Gastrocnemius medialis (tissue), 4 donors: ENCODE measurements at regions not wholly inside any gene's neighbourhood (a gene's known extent, or its start where the extent isn't known, plus 50 kb on each side); places are given as distances from the start of the nearest gene placed in this dataset.

Experiments used
- ATAC-seq, 2 donors: fragments of 150-250 bp; one replicate each; pipeline ENCODE4 v1.9.1; 2016
- DNase-seq, 2 donors: peaks; one replicate each; pipeline ENCODE4 v3.0.0-alpha.2; 2019
- H3K27ac ChIP-seq, 4 donors: fragments of 200-600 bp; sonication (generic); 1 replicate in 1 of 4; 2 replicates in 3 of 4; pipeline ENCODE4 v1.5.1; 2016 to 2018; ENCODE audit warnings: mild to moderate bottlenecking in 2 of 4, moderate library complexity in 1 of 4
- H3K27me3 ChIP-seq, 3 donors: fragments of 200-600 bp; sonication (generic) in 2 of 3; 1 replicate in 1 of 3; 2 replicates in 2 of 3; pipeline versions ENCODE4 v1.5.1 to v1.6.0; 2016 to 2019; ENCODE audit warnings: mild to moderate bottlenecking in 1 of 3, moderate library complexity in 1 of 3
- H3K36me3 ChIP-seq, 2 donors: fragments of 200-600 bp; sonication (generic) in 1 of 2; one replicate each; pipeline ENCODE4 v1.5.1; 2017 to 2018
- H3K4me1 ChIP-seq, 2 donors: fragments of 200-600 bp; sonication (generic) in 1 of 2; one replicate each; pipeline ENCODE4 v1.5.1; 2016 to 2017; ENCODE audit warnings: mild to moderate bottlenecking in 2 of 2
- H3K4me3 ChIP-seq, 4 donors: fragments of 200-600 bp; sonication (generic) in 3 of 4; 1 replicate in 1 of 4; 2 replicates in 3 of 4; pipeline ENCODE4 v1.5.1; 2016 to 2019; ENCODE audit warnings: mild to moderate bottlenecking in 2 of 4
- H3K9me3 ChIP-seq, 3 donors: fragments of 200-600 bp; sonication (generic) in 2 of 3; 1 replicate in 1 of 3; 2 replicates in 2 of 3; pipeline ENCODE4 v1.5.1; 2016 to 2019
- CTCF ChIP-seq, 5 experiments: fragments of 450-650 bp in 3 of 5; fragments of 200-600 bp in 2 of 5; sonication (generic) in 2 of 5; IDR thresholded peaks in 4 of 5; conservative IDR thresholded peaks in 1 of 5; 1 replicate in 4 of 5; 2 replicates in 1 of 5; pipeline ENCODE4 v1.5.1; 2016 to 2019; ENCODE audit warnings: antibody characterized with exemption in 5 of 5, mild to moderate bottlenecking in 3 of 5, moderate library complexity in 3 of 5
- POLR2A ChIP-seq, 2 donors: fragments of 450-650 bp; IDR thresholded peaks; one replicate each; pipeline ENCODE4 v1.6.1; 2017; ENCODE audit warnings: antibody characterized with exemption in 2 of 2, mild to moderate bottlenecking in 2 of 2, moderate library complexity in 2 of 2
- in situ Hi-C, 4 donors: fragments of 200-750 bp; cut with MboI; loops; one replicate each; pipeline versions ENCODE4 v1.15.0 to v1.8.0; 2017; ENCODE audit warnings: low sequenced_read_pairs in 4 of 4
- intact Hi-C: fragments of 100-400 bp; cut with DNase I; formaldehyde crosslinking; loops from one replicate; pipeline ENCODE4 v1.15.1; 2023; ENCODE audit warnings: low total_unique reads

DNA sequence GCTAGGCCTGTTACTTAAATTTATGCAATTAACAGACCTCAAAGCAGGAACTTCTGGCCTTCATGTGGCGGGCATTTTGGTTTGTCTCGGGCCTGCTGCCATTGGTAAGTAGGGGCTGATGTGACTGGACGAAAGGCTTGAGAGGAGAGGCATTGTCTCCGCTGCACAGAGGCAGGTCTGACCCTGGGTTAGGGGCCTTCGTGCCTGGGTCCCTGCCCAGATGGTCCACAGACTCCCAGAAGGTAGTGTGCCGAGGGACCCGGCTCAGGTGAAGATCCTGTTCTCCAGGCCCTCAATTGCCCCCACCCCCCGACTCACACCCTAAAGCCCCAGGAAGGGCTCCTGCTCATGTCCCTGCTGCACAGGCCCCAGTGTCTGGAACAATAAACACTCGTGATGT is 764.9 kb downstream of the TMEM182 start:
- intact Hi-C loops = no loop called here
- Histone ChIP-seq H3K27me3 (no peaks in the 10 kb centered on the region), H3K27ac (no peak overlapping the region), H3K4me1 (no peaks in the 10 kb centered on the region), H3K36me3 (no peaks in the 10 kb centered on the region), H3K9me3 (no peaks in the 10 kb centered on the region), H3K4me3 (no peak overlapping the region)
- no peak for TF ChIP-seq POLR2A (IDR thresholded peaks at IDR 0.05)
- no peak for TF ChIP-seq CTCF (IDR thresholded peaks at IDR 0.05 in 4 of 5, conservative IDR thresholded peaks at IDR 0.05 in 1 of 5)
- in situ Hi-C loops = no loop called here
- ATAC-seq (no peak), DNase-seq (no peak)

- no peaks in the 10 kb centered on the region for H3K36me3 ChIP-seq
- in situ Hi-C loops (no loop called here), intact Hi-C loops (no loop called here)
- ATAC-seq = no peak
- TF ChIP-seq POLR2A (IDR thresholded peaks at IDR 0.05) (no peak), CTCF (IDR thresholded peaks at IDR 0.05 in 4 of 5, conservative IDR thresholded peaks at IDR 0.05 in 1 of 5) (no peak)
- H3K9me3 ChIP-seq = no peaks in the 10 kb centered on the region
- H3K27ac ChIP-seq = no peak overlapping the region
- no peak for DNase-seq
- H3K27me3 ChIP-seq = no peaks in the 10 kb centered on the region
- no peak overlapping the region for H3K4me3 ChIP-seq
- H3K4me1 ChIP-seq = no peaks in the 10 kb centered on the region
These were observed 765.4 kb downstream of the TMEM182 start for GRCh38 chr2:103527278-103527677.

DNA sequence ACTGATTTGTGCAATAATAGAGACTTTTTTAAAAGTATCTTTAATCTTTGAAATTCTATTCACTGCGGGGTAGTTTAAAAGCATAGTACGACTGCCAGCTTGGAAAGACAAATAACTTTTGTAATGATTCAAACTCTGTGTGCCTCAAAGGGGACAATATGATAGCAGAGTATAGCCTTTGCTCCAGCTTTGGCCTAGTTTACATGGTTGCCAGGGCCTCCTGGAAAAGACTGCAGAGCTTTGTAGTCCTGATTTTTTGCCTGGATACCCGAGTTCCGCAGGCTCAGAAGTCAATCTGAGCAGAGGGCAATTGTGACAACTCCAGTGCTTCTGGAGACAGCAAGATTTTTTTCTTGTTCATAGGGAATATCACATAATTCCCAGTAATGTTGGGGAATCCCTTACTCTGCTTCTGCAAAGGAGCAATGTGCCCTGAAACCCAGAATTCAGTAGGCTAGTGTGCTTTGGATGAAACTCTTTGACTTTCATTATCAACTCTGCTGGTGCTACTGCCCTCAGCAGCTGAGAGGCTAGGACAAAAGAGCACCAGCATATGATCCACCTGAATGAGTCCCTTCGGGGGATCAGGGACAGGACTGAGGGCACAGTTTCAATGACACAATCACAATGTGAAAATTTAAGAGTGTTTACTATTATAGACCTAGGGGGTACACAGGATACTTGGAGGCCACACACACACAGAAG is 768.1 kb downstream of the TMEM182 start:
- in situ Hi-C loops (no loop called here), intact Hi-C loops (no loop called here)
- H3K4me3 ChIP-seq = no peak overlapping the region
- H3K27me3 ChIP-seq = no peaks in the 10 kb centered on the region
- ATAC-seq (no peak), DNase-seq (no peak)
- TF ChIP-seq POLR2A (IDR thresholded peaks at IDR 0.05) = no peak
- TF ChIP-seq CTCF (IDR thresholded peaks at IDR 0.05 in 4 of 5, conservative IDR thresholded peaks at IDR 0.05 in 1 of 5) = no peak
- H3K4me1 ChIP-seq = no peaks in the 10 kb centered on the region
- H3K36me3 ChIP-seq = no peaks in the 10 kb centered on the region
- H3K27ac ChIP-seq = no peak overlapping the region
- no peaks in the 10 kb centered on the region for H3K9me3 ChIP-seq

DNA sequence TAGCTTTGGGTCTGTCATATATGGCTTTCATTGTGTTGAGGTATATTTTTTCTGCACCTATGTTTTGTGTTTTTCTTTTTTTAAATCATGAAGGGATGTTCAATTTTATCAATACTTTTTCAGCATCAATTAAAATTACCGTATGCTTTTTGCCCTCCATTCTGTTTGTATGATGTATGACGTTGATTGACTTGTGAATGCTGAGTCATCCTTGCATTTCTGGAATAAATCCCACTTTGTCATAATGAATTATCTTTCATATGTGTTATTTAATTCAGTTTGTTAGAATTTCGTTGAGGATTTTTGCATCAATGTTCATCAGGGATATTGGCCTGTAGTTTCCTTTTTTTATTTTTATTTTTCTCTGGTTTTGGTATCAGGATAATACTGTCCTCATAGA is 790.9 kb downstream of the TMEM182 start:
- H3K27ac ChIP-seq = no peak overlapping the region
- TF ChIP-seq POLR2A (IDR thresholded peaks at IDR 0.05) = no peak
- no peak for TF ChIP-seq CTCF (IDR thresholded peaks at IDR 0.05 in 4 of 5, conservative IDR thresholded peaks at IDR 0.05 in 1 of 5)
- H3K4me1 ChIP-seq = no peaks in the 10 kb centered on the region
- H3K36me3 ChIP-seq = no peaks in the 10 kb centered on the region
- H3K9me3 ChIP-seq = no peaks in the 10 kb centered on the region
- ATAC-seq = no peak
- no peak for DNase-seq
- H3K4me3 ChIP-seq = no peak overlapping the region
- in situ Hi-C loops (no loop called here), intact Hi-C loops (no loop called here)
- H3K27me3 ChIP-seq = no peaks in the 10 kb centered on the region

- in situ Hi-C loops (no loop called here), intact Hi-C loops (no loop called here)
- Histone ChIP-seq H3K4me1 (no peaks in the 10 kb centered on the region), H3K9me3 (no peaks in the 10 kb centered on the region), H3K27ac (no peak overlapping the region), H3K4me3 (no peak overlapping the region), H3K27me3 (no peaks in the 10 kb centered on the region), H3K36me3 (no peaks in the 10 kb centered on the region)
- TF ChIP-seq POLR2A (IDR thresholded peaks at IDR 0.05) = no peak
- no peak for TF ChIP-seq CTCF (IDR thresholded peaks at IDR 0.05 in 4 of 5, conservative IDR thresholded peaks at IDR 0.05 in 1 of 5)
- ATAC-seq (no peak), DNase-seq (no peak)
These were observed 833.0 kb downstream of the TMEM182 start for GRCh38 chr2:103594823-103595222.
